Stimulated activated naive CD8-positive, alpha-beta T cell treated with anti-CD3 and anti-CD28 coated beads, Interleukin-15, amount 100 ng/mL, for 72 hours (primary cell): ENCODE measurements at regions not wholly inside any gene's neighbourhood (a gene's known extent, or its start where the extent isn't known, plus 50 kb on each side); places are given as distances from the start of the nearest gene placed in this dataset.

ENCODE experiments used
- ATAC-seq: fragments of 150-1000 bp; cut with Tn5 transposase; 2 replicates; pipeline ENCODE4 v1.10.0; 2021; ENCODE audit warnings: mild to moderate bottlenecking, moderate library complexity
- DNase-seq, 2 donors: peaks; one replicate each; pipeline ENCODE4 v3.0.0; 2021 to 2022
- H3K27ac Mint-ChIP-seq, 2 donors: one replicate each; pipeline ENCODE4 v1.8.0; 2022; ENCODE audit warnings: mild to moderate bottlenecking in 2 of 2, mixed read lengths in 2 of 2, moderate library complexity in 2 of 2
- H3K27me3 Mint-ChIP-seq: one replicate; pipeline ENCODE4 v1.8.0; 2022; ENCODE audit warnings: mixed read lengths
- H3K4me1 Mint-ChIP-seq: one replicate; pipeline ENCODE4 v1.8.0; 2022; ENCODE audit warnings: mild to moderate bottlenecking, mixed read lengths
- H3K4me3 Mint-ChIP-seq, 2 donors: one replicate each; pipeline ENCODE4 v1.8.0; 2022; ENCODE audit warnings: mild to moderate bottlenecking in 2 of 2, mixed read lengths in 2 of 2, moderate library complexity in 1 of 2
- H3K9me3 Mint-ChIP-seq, 2 donors: one replicate each; pipeline ENCODE4 v1.8.0; 2022; ENCODE audit warnings: mixed read lengths in 2 of 2

GRCh38 chr9:69986970-69987369, 56.7 kb upstream of the MAMDC2 start:
- DNase-seq (no peak), ATAC-seq (no peak)
- no peaks in the 10 kb centered on the region for H3K4me1 Mint-ChIP-seq
- H3K27ac Mint-ChIP-seq, result no peak overlapping the region
- peaks cover 45% of the 10 kb centered on the region for H3K27me3 Mint-ChIP-seq
- no peaks in the 10 kb centered on the region for H3K9me3 Mint-ChIP-seq
- H3K4me3 Mint-ChIP-seq, result no peak overlapping the region

- ATAC-seq, result no peak
- Mint-ChIP-seq H3K9me3 (no peaks in the 10 kb centered on the region), H3K27me3 (peaks cover 42% of the 10 kb centered on the region)
These were observed 56.2 kb upstream of the MAMDC2 start for GRCh38 chr9:69987457-69987856.

DNA sequence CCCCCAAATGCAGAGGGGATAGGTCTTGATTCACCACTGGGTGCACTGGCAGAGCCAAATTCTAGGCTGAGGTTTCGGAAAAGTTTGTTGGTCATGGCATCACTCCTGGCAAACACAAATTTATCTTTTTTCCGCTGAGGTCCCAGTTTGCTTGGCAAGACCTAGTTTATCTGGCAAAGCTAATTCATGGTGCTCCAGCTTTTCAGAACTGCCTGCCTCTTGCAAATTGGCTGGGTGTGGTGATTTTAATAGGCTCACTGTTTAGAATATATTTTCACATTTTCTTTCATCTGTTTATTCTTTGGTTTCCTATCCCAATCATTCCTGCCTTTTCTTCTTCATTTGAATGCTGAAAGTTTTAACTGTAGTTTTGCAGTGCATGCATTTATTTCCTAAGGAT, 50.5 kb upstream of the MAMDC2 start:
- Mint-ChIP-seq H3K27me3 (peaks cover 29% of the 10 kb centered on the region), H3K27ac (no peak overlapping the region), H3K9me3 (no peaks in the 10 kb centered on the region), H3K4me3 (no peak overlapping the region), H3K4me1 (no peaks in the 10 kb centered on the region)
- ATAC-seq (no peak), DNase-seq (no peak)

More at GRCh38 chr9:69987457-69987856, 56.2 kb upstream of the MAMDC2 start:
- DNase-seq, result no peak
- no peaks in the 10 kb centered on the region for H3K4me1 Mint-ChIP-seq
- no peak overlapping the region for H3K4me3 Mint-ChIP-seq
- no peak overlapping the region for H3K27ac Mint-ChIP-seq
